NB4 (cell line): ENCODE measurements at regions not wholly inside any gene's neighbourhood (a gene's known extent, or its start where the extent isn't known, plus 50 kb on each side); places are given as distances from the start of the nearest gene placed in this dataset.

Source experiments
- DNase-seq: peaks from one replicate; pipeline ENCODE4 v3.0.0; 2010; ENCODE audit warnings: low read depth
- H3K4me3 ChIP-seq: one replicate; pipeline ENCODE4 v1.5.1; 2011; ENCODE audit warnings: mild to moderate bottlenecking, low read depth, low read length, moderate library complexity
- CTCF ChIP-seq: IDR thresholded peaks from one replicate; pipeline ENCODE4 v1.5.1; 2012; ENCODE audit warnings: low read depth, low read length
- MYC ChIP-seq: IDR thresholded peaks from 2 replicates; pipeline ENCODE4 v1.6.1; 2011; ENCODE audit warnings: low read depth, low read length
- POLR2A ChIP-seq: IDR thresholded peaks from 2 replicates; pipeline ENCODE4 v1.6.1; 2011; ENCODE audit warnings: mild to moderate bottlenecking; ENCODE audit not compliant: insufficient read length; ENCODE audit errors: extremely low read depth
- TF ChIP-seq, protein P1 (sequence below): IDR thresholded peaks from 2 replicates; pipeline ENCODE4 v1.6.1; 2011; ENCODE audit warnings: low read depth, low read length

- DNase-seq = no peak
- no peak for TF ChIP-seq POLR2A
- no peak for TF ChIP-seq MYC
- TF ChIP-seq, protein P1, sequence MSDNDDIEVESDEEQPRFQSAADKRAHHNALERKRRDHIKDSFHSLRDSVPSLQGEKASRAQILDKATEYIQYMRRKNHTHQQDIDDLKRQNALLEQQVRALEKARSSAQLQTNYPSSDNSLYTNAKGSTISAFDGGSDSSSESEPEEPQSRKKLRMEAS = no peak
- no peak for TF ChIP-seq CTCF
- H3K4me3 ChIP-seq = no peak overlapping the region
These were observed 147.9 kb upstream of the STXBP6 start for GRCh38 chr14:25197885-25198284.

DNA sequence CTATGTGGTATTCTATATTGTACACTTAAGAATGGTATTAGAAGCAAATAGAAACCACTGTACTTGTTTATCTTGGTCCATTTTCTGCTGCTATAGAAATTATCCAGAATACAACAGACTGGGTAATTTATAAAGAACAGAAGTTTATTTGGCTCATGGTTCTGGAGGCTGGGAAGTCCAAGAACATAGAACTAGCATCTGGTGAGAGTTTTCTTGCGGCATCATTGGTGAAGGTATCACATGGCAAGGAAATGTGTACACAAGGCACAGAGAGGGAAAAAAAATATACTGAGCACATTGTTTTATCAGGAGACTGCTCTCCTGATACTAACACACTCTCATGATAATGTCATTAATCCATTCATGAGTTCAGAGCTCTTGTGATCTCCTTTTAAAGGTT, 130.3 kb upstream of the STXBP6 start:
- H3K4me3 ChIP-seq = no peak overlapping the region
- TF ChIP-seq POLR2A (no peak), MYC (no peak), CTCF (no peak)
- TF ChIP-seq, protein P1 = no peak
- no peak for DNase-seq

DNA sequence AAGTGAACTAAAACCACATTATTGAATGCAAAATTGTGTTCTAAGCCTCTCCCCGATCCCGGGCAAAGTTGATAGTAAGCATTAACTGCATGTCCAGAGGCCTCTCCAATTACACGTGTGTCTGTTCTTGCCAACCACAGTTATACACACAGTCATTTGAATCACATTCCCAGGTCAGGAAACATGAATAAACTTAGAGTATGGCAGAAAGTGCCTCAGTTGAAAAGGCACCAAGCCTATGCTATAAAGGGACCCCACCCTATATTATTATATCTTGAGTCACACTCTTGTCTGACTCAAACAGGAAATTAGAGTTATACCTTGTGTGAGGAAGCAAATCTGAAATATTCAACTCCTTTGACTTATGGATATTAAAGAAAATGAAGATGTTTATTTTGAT, 128.3 kb upstream of the STXBP6 start:
- TF ChIP-seq CTCF = no peak
- TF ChIP-seq POLR2A = no peak
- no peak for TF ChIP-seq MYC
- TF ChIP-seq, protein P1 = no peak
- no peak for DNase-seq
- no peak overlapping the region for H3K4me3 ChIP-seq

DNA sequence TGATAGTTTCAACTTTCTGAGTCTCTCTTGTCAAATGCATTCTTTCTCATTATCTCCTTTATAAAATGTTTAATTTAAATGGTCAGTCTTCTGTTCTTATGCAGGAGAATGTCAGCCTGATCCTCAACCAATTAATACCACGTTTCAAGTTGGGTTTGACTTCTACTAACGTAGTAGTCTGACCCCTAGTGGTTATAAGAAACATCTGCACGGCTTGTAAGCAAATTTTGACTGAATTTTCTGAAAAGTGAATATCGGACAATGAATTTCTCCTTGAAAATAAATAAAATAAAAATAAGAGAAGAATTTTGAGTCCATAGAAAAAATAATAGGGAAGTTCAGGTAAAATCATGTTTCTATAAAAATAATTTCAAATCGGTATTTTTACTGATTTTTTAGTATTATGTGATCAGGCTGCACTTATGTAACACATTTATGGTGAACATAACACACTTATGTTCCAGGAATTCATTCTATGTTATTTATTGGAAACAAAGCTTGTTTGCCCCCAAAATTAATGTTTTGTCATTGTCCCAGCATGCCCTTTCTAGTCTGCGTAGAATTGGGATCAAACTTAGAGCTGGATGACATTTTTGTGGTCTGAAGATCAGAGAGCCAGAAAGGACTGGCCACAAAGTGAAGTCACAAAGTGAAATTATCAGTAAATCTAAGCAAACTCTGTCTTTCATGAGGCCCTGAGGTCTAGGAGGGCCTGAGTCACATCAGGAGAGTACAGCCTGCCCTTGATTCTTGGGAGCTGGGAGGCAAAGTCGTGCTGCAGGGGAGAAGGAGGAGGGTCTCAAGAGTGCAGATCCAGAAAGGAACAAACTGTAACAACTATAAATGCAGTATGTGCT, 101.2 kb upstream of the STXBP6 start:
- TF ChIP-seq MYC (no peak), CTCF (peak; percentile 58)
- peak; percentile 49 for DNase-seq
- no peak overlapping the region for H3K4me3 ChIP-seq

DNA sequence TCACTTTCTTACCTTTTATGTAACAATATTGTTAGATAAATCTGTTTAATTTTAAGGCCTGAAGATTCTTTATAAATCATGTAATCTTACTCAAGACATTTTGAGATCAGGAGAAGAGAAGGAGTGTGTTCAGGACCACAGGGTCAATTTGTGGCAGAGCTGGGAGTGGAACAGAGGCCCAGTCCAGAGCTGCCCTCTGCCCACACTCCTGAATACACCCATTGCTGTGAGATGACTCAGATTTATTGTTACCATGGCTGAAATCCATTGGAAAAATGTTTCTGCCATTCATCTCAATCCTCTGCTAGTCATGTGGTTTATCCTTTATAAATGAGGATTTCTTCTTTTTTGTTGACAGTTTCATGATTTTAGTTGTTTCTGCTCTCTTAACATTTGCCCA, 100.5 kb upstream of the STXBP6 start:
- no peak for DNase-seq
- H3K4me3 ChIP-seq = no peak overlapping the region
- TF ChIP-seq MYC = no peak
- TF ChIP-seq, protein P1 = no peak
- no peak for TF ChIP-seq POLR2A
- TF ChIP-seq CTCF = no peak

- no peak overlapping the region for H3K4me3 ChIP-seq
- DNase-seq = no peak
- TF ChIP-seq, protein P1 = no peak
- TF ChIP-seq CTCF (no peak), POLR2A (no peak), MYC (no peak)
These were observed 90.5 kb upstream of the STXBP6 start for GRCh38 chr14:25140411-25140810.
